ENCODE measurements at regions not wholly inside any gene's neighbourhood (a gene's known extent, or its start where the extent isn't known, plus 50 kb on each side); places are given as distances from the start of the nearest gene placed in this dataset.

DNA sequence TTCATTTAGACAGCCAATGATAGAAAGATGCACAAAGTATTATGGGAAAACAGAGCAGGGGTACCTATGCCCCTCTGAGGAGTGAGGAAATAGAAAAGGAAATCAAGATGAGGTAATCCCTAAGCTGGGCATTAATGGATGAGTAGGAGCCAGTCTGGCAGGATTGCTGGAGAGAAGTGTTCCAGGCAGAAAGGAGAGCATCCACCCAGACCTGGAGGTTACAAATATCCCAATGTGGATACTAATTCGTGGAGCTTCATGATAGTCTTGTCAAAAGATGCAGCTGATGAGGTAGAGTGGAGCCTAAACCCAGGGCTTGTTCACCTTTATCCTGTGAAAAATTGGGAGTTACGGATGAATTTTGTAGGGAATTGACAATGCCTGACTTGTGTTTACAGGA, 328.0 kb downstream of the ZNF608 start:
- no peaks in the 10 kb centered on the region for H3K4me1 ChIP-seq (ENCODE audit: control insufficient read depth in 1 of 2, low read depth in 2 of 2)
- DNase-seq (ENCODE audit: low spot score), result no peak
- H3K4me3 ChIP-seq, result no peak overlapping the region
- no peak overlapping the region for H3K27ac ChIP-seq
- TF ChIP-seq, protein P1, sequence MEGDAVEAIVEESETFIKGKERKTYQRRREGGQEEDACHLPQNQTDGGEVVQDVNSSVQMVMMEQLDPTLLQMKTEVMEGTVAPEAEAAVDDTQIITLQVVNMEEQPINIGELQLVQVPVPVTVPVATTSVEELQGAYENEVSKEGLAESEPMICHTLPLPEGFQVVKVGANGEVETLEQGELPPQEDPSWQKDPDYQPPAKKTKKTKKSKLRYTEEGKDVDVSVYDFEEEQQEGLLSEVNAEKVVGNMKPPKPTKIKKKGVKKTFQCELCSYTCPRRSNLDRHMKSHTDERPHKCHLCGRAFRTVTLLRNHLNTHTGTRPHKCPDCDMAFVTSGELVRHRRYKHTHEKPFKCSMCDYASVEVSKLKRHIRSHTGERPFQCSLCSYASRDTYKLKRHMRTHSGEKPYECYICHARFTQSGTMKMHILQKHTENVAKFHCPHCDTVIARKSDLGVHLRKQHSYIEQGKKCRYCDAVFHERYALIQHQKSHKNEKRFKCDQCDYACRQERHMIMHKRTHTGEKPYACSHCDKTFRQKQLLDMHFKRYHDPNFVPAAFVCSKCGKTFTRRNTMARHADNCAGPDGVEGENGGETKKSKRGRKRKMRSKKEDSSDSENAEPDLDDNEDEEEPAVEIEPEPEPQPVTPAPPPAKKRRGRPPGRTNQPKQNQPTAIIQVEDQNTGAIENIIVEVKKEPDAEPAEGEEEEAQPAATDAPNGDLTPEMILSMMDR (IDR thresholded peaks at IDR 0.05), result no peak
- no peaks in the 10 kb centered on the region for H3K36me3 ChIP-seq
- ATAC-seq (ENCODE audit: insufficient number of reproducible peaks, low FRiP score, low read depth), result no peak
- peaks cover 3% of the 10 kb centered on the region for H3K9me3 ChIP-seq
- no peaks in the 10 kb centered on the region for H3K27me3 ChIP-seq (replicated peaks; ENCODE audit: insufficient read depth)

DNA sequence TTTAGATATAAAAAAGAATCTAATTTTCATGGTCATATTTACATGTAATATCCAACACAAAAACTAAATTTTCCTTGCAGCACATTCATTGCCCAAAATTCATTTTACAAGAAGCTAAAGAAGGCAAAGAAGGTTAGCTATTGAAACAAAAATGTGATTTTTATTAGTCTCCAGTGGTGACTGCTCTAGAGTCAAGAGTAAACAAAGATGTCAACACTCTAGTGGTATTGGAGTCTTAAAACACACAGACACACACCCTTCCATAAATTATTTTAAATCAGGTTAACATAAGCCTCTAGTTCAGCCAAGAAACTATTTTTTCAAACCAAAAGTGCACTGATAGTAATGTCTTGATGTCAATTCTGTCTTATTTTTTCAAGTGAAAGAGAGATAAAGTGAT, 329.2 kb downstream of the ZNF608 start:
- ATAC-seq (ENCODE audit: insufficient number of reproducible peaks, low FRiP score, low read depth) (no peak), DNase-seq (ENCODE audit: low spot score) (no peak)
- no peaks in the 10 kb centered on the region for H3K4me1 ChIP-seq (ENCODE audit: control insufficient read depth in 1 of 2, low read depth in 2 of 2)
- TF ChIP-seq, protein P1 (IDR thresholded peaks at IDR 0.05), result no peak
- no peaks in the 10 kb centered on the region for H3K9me3 ChIP-seq
- H3K36me3 ChIP-seq, result no peaks in the 10 kb centered on the region
- H3K4me3 ChIP-seq, result no peak overlapping the region
- no peak overlapping the region for H3K27ac ChIP-seq
- H3K27me3 ChIP-seq (replicated peaks; ENCODE audit: insufficient read depth), result no peaks in the 10 kb centered on the region

- H3K27ac ChIP-seq, result no peak overlapping the region
- no peak for DNase-seq (ENCODE audit: low spot score)
- no peaks in the 10 kb centered on the region for H3K36me3 ChIP-seq
- no peaks in the 10 kb centered on the region for H3K27me3 ChIP-seq (replicated peaks; ENCODE audit: insufficient read depth)
- no peak overlapping the region for H3K4me3 ChIP-seq
- no peaks in the 10 kb centered on the region for H3K4me1 ChIP-seq (ENCODE audit: control insufficient read depth in 1 of 2, low read depth in 2 of 2)
- TF ChIP-seq, protein P1 (IDR thresholded peaks at IDR 0.05), result no peak
- no peaks in the 10 kb centered on the region for H3K9me3 ChIP-seq
- ATAC-seq (ENCODE audit: insufficient number of reproducible peaks, low FRiP score, low read depth), result no peak
Observed at GRCh38 chr5:124416627-124417026, 329.8 kb downstream of the ZNF608 start.

- DNase-seq (ENCODE audit: low spot score) (no peak), ATAC-seq (ENCODE audit: insufficient number of reproducible peaks, low FRiP score, low read depth) (no peak)
- Histone ChIP-seq H3K27me3 (replicated peaks; ENCODE audit: insufficient read depth) (no peaks in the 10 kb centered on the region), H3K9me3 (no peaks in the 10 kb centered on the region), H3K36me3 (no peaks in the 10 kb centered on the region), H3K4me3 (no peak overlapping the region), H3K27ac (no peak overlapping the region), H3K4me1 (ENCODE audit: control insufficient read depth in 1 of 2, low read depth in 2 of 2) (no peaks in the 10 kb centered on the region)
- TF ChIP-seq, protein P1 (IDR thresholded peaks at IDR 0.05), result no peak
Observed at GRCh38 chr5:124414973-124415372, 331.5 kb downstream of the ZNF608 start.

GRCh38 chr5:124410539-124411488, 335.6 kb downstream of the ZNF608 start:
- Histone ChIP-seq H3K36me3 (no peaks in the 10 kb centered on the region), H3K27ac (no peak overlapping the region), H3K27me3 (replicated peaks; ENCODE audit: insufficient read depth) (no peaks in the 10 kb centered on the region), H3K9me3 (no peaks in the 10 kb centered on the region), H3K4me1 (ENCODE audit: control insufficient read depth in 1 of 2, low read depth in 2 of 2) (no peaks in the 10 kb centered on the region), H3K4me3 (no peak overlapping the region)
- ATAC-seq (ENCODE audit: insufficient number of reproducible peaks, low FRiP score, low read depth) (no peak), DNase-seq (ENCODE audit: low spot score) (no peak)
- TF ChIP-seq, protein P1 (IDR thresholded peaks at IDR 0.05), result no peak

Measured in thoracic aorta (tissue), 2 donors.